ENCODE measurements at regions not wholly inside any gene's neighbourhood (a gene's known extent, or its start where the extent isn't known, plus 50 kb on each side); places are given as distances from the start of the nearest gene placed in this dataset.

DNA sequence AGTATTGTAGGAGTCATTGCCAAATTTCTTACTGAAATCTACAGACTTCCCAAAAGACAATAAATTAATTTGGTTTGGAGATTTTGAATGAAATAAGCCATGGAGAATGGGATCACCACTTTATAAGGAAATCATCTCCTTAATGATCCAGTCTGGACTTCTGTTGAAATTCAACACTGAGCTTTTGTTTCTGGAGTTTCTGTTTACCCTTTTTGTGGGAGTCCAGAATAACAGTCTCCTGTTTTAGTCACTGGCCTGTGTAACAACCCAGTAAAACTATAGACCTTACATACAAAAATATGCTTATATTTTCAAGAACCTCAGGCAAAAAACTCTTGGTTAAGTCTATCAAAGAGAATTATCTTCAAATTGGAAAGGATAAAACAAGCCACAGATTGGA, 321.7 kb upstream of the PLET1 start:
- TF ChIP-seq SP1 (CRISPR knock-in tag; conservative IDR thresholded peaks at IDR 0.05) (no peak), RELA (CRISPR knock-in tag; IDR thresholded peaks at IDR 0.05; ENCODE audit: borderline replicate concordance) (no peak)
- TF ChIP-seq, protein P1, sequence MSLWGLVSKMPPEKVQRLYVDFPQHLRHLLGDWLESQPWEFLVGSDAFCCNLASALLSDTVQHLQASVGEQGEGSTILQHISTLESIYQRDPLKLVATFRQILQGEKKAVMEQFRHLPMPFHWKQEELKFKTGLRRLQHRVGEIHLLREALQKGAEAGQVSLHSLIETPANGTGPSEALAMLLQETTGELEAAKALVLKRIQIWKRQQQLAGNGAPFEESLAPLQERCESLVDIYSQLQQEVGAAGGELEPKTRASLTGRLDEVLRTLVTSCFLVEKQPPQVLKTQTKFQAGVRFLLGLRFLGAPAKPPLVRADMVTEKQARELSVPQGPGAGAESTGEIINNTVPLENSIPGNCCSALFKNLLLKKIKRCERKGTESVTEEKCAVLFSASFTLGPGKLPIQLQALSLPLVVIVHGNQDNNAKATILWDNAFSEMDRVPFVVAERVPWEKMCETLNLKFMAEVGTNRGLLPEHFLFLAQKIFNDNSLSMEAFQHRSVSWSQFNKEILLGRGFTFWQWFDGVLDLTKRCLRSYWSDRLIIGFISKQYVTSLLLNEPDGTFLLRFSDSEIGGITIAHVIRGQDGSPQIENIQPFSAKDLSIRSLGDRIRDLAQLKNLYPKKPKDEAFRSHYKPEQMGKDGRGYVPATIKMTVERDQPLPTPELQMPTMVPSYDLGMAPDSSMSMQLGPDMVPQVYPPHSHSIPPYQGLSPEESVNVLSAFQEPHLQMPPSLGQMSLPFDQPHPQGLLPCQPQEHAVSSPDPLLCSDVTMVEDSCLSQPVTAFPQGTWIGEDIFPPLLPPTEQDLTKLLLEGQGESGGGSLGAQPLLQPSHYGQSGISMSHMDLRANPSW (CRISPR knock-in tag; conservative IDR thresholded peaks at IDR 0.05; ENCODE audit: low read depth), result no peak
- TF ChIP-seq, protein P2, sequence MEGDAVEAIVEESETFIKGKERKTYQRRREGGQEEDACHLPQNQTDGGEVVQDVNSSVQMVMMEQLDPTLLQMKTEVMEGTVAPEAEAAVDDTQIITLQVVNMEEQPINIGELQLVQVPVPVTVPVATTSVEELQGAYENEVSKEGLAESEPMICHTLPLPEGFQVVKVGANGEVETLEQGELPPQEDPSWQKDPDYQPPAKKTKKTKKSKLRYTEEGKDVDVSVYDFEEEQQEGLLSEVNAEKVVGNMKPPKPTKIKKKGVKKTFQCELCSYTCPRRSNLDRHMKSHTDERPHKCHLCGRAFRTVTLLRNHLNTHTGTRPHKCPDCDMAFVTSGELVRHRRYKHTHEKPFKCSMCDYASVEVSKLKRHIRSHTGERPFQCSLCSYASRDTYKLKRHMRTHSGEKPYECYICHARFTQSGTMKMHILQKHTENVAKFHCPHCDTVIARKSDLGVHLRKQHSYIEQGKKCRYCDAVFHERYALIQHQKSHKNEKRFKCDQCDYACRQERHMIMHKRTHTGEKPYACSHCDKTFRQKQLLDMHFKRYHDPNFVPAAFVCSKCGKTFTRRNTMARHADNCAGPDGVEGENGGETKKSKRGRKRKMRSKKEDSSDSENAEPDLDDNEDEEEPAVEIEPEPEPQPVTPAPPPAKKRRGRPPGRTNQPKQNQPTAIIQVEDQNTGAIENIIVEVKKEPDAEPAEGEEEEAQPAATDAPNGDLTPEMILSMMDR (IDR thresholded peaks at IDR 0.05), result no peak
- TF ChIP-seq, protein P3, sequence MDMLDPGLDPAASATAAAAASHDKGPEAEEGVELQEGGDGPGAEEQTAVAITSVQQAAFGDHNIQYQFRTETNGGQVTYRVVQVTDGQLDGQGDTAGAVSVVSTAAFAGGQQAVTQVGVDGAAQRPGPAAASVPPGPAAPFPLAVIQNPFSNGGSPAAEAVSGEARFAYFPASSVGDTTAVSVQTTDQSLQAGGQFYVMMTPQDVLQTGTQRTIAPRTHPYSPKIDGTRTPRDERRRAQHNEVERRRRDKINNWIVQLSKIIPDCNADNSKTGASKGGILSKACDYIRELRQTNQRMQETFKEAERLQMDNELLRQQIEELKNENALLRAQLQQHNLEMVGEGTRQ (CRISPR knock-in tag; IDR thresholded peaks at IDR 0.05), result no peak
- TF ChIP-seq, protein P4, sequence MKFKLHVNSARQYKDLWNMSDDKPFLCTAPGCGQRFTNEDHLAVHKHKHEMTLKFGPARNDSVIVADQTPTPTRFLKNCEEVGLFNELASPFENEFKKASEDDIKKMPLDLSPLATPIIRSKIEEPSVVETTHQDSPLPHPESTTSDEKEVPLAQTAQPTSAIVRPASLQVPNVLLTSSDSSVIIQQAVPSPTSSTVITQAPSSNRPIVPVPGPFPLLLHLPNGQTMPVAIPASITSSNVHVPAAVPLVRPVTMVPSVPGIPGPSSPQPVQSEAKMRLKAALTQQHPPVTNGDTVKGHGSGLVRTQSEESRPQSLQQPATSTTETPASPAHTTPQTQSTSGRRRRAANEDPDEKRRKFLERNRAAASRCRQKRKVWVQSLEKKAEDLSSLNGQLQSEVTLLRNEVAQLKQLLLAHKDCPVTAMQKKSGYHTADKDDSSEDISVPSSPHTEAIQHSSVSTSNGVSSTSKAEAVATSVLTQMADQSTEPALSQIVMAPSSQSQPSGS (CRISPR knock-in tag; IDR thresholded peaks at IDR 0.05; ENCODE audit: borderline replicate concordance, low read depth), result no peak
- TF ChIP-seq, protein P5, sequence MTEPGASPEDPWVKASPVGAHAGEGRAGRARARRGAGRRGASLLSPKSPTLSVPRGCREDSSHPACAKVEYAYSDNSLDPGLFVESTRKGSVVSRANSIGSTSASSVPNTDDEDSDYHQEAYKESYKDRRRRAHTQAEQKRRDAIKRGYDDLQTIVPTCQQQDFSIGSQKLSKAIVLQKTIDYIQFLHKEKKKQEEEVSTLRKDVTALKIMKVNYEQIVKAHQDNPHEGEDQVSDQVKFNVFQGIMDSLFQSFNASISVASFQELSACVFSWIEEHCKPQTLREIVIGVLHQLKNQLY (CRISPR knock-in tag; IDR thresholded peaks at IDR 0.05), result no peak

Measured in WTC11 (cell line).